Natural killer cell (primary cell): ENCODE measurements at regions not wholly inside any gene's neighbourhood (a gene's known extent, or its start where the extent isn't known, plus 50 kb on each side); places are given as distances from the start of the nearest gene placed in this dataset.

ENCODE experiments used
- ATAC-seq, 3 donors: fragments of 150-1000 bp in 2 of 3; fragments of 200-7000 bp in 1 of 3; cut with Tn5 transposase; 1 replicate in 1 of 3; 2 replicates in 2 of 3; pipeline ENCODE4 v1.10.0; 2021; ENCODE audit warnings: mild to moderate bottlenecking in 2 of 3, moderate library complexity in 2 of 3
- DNase-seq, 2 donors: peaks; one replicate each; pipeline versions ENCODE4 v3.0.0 to v3.0.0-alpha.2; 2013 to 2021; ENCODE audit warnings: mixed read lengths in 1 of 2
- H3K27ac ChIP-seq: one replicate; pipeline ENCODE4 v1.5.1; 2013; ENCODE audit warnings: mild to moderate bottlenecking, low read length
- H3K27me3 ChIP-seq: one replicate; pipeline ENCODE4 v1.6.1; 2013; ENCODE audit warnings: low read length; ENCODE audit not compliant: control insufficient read depth, insufficient read depth
- H3K36me3 ChIP-seq: one replicate; pipeline ENCODE4 v1.6.1; 2013; ENCODE audit warnings: low read length; ENCODE audit not compliant: control insufficient read depth, insufficient read depth
- H3K4me1 ChIP-seq: one replicate; pipeline ENCODE4 v1.6.1; 2013; ENCODE audit warnings: low read length; ENCODE audit not compliant: control insufficient read depth, insufficient read depth
- H3K4me3 ChIP-seq: one replicate; pipeline ENCODE4 v1.5.1; 2013; ENCODE audit warnings: low read length
- H3K9me3 ChIP-seq: one replicate; pipeline ENCODE4 v1.6.1; 2013; ENCODE audit warnings: low read length; ENCODE audit not compliant: control insufficient read depth, insufficient read depth
- H3K27ac Mint-ChIP-seq, 2 donors: one replicate each; pipeline ENCODE4 v1.8.0; 2022; ENCODE audit warnings: mild to moderate bottlenecking in 2 of 2, mixed read lengths in 2 of 2, moderate library complexity in 1 of 2
- H3K27me3 Mint-ChIP-seq, 2 donors: one replicate each; pipeline ENCODE4 v1.8.0; 2022; ENCODE audit warnings: low read depth in 2 of 2, mixed read lengths in 2 of 2
- H3K36me3 Mint-ChIP-seq: one replicate; pipeline ENCODE4 v1.8.0; 2022; ENCODE audit warnings: mixed read lengths
- H3K4me1 Mint-ChIP-seq, 2 donors: one replicate each; pipeline ENCODE4 v1.8.0; 2022; ENCODE audit warnings: mixed read lengths in 2 of 2
- H3K4me3 Mint-ChIP-seq: one replicate; pipeline ENCODE4 v1.8.0; 2022; ENCODE audit warnings: mild to moderate bottlenecking, moderate library complexity, mixed read lengths
- H3K9me3 Mint-ChIP-seq, 2 donors: one replicate each; pipeline ENCODE4 v1.8.0; 2022; ENCODE audit warnings: mixed read lengths in 2 of 2
- WGBS: methylation state at CpG from one replicate; pipeline ENCODE4 v1.1.7; 2013; ENCODE audit warnings: missing lambda C conversion rate; ENCODE audit not compliant: insufficient coverage; 5-methylcytosine and 5-hydroxymethylcytosine counted together
- intact Hi-C: fragments of 100-400 bp; cut with micrococcal nuclease; formaldehyde crosslinking; loops from one replicate; pipeline ENCODE4 v1.14.2; 2022
- TF ChIP-seq, protein P1 (sequence below): fragments of 200-600 bp; IDR thresholded peaks from one replicate; pipeline ENCODE4 v1.8.0; 2022; ENCODE audit warnings: antibody characterized with exemption

DNA sequence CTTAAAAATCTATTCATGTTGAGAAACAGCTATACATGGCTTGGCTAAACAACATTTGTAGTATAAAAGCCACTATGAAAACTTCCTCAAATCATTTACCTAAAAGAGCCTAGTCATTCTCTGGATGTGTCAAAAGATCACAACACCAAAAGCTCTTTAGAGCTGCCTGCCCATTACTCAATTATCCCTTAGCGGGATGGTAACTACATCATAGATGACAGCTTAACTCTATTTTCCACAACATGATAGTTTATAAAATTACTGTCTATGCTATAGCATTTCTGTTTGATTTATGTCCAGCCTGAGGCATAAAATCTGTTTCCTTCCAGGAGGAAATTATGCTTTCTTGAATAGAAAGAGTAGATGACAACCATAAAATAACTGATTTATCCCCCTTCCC lies 777.6 kb upstream of the HS3ST5 start:
- intact Hi-C loops, result no loop called here
- TF ChIP-seq, protein P1, sequence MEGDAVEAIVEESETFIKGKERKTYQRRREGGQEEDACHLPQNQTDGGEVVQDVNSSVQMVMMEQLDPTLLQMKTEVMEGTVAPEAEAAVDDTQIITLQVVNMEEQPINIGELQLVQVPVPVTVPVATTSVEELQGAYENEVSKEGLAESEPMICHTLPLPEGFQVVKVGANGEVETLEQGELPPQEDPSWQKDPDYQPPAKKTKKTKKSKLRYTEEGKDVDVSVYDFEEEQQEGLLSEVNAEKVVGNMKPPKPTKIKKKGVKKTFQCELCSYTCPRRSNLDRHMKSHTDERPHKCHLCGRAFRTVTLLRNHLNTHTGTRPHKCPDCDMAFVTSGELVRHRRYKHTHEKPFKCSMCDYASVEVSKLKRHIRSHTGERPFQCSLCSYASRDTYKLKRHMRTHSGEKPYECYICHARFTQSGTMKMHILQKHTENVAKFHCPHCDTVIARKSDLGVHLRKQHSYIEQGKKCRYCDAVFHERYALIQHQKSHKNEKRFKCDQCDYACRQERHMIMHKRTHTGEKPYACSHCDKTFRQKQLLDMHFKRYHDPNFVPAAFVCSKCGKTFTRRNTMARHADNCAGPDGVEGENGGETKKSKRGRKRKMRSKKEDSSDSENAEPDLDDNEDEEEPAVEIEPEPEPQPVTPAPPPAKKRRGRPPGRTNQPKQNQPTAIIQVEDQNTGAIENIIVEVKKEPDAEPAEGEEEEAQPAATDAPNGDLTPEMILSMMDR, result no peak
- Mint-ChIP-seq H3K36me3 (no peaks in the 10 kb centered on the region), H3K27ac (no peak overlapping the region), H3K27me3 (no peaks in the 10 kb centered on the region), H3K9me3 (peaks cover 7 to 19% of the 10 kb centered on the region in 2 donors), H3K4me3 (no peak overlapping the region), H3K4me1 (no peaks in the 10 kb centered on the region)
- no peaks in the 10 kb centered on the region for H3K27me3 ChIP-seq
- H3K4me1 ChIP-seq, result no peaks in the 10 kb centered on the region
- no CpG with 5 or more reads among the region's 1 CpG for WGBS
- DNase-seq, result no peak
- no peaks in the 10 kb centered on the region for H3K9me3 ChIP-seq
- no peak overlapping the region for H3K4me3 ChIP-seq
- H3K36me3 ChIP-seq, result no peaks in the 10 kb centered on the region
- ATAC-seq, result no peak
- no peak overlapping the region for H3K27ac ChIP-seq

DNA sequence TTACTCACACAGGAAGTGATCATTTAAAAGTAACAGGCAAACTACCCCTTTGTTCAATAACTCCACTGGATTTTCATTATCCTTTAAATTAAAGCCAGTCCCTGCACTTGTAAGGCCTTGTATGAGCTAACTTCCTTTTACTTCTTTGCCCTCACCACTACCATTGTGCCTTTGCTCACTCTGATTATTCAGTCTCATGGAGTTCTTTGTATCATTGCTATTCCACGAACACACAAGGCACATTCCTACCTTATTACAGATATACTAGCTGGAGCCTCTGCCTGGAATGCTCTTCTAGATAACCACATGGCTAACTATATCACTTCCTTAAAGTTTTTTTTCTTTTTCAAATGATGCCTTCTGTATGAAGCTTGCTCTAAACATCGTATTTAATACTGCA lies 748.6 kb upstream of the HS3ST5 start:
- no peaks in the 10 kb centered on the region for H3K27me3 Mint-ChIP-seq
- H3K4me1 ChIP-seq, result no peaks in the 10 kb centered on the region
- TF ChIP-seq, protein P1, result no peak
- no peak for ATAC-seq
- H3K9me3 ChIP-seq, result no peaks in the 10 kb centered on the region
- no peak overlapping the region for H3K27ac ChIP-seq
- H3K9me3 Mint-ChIP-seq, result peaks cover 22 to 23% of the 10 kb centered on the region in 2 donors
- no peaks in the 10 kb centered on the region for H3K36me3 ChIP-seq
- no peak for DNase-seq
- peaks cover 7% of the 10 kb centered on the region for H3K36me3 Mint-ChIP-seq
- intact Hi-C loops, result no loop called here
- no peak overlapping the region for H3K27ac Mint-ChIP-seq
- H3K4me3 Mint-ChIP-seq, result no peak overlapping the region
- H3K4me1 Mint-ChIP-seq, result no peaks in the 10 kb centered on the region
- no peaks in the 10 kb centered on the region for H3K27me3 ChIP-seq
- H3K4me3 ChIP-seq, result no peak overlapping the region
- WGBS, result 76% methylated on average over 2 of the region's 2 CpGs

DNA sequence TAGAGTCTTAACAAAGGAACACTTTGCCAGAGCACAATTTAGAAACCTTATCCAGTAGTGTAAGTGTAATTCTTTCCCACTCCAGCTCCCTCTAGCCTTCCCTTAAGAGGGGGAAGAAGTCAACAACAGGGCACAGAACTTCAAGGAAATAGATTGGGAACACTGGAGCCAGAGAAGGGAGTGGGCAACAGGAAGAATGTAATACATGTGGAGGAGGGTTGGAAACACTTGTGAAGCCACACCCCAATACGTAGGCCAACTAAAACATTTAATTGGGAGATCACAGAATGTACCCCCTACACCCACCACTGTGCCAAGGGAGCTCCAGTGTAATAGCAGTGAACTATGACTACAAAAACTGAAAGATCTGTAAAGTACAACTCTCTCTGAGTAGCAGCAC lies 735.7 kb upstream of the HS3ST5 start:
- ATAC-seq, result no peak
- 83% methylated on average over 1 of the region's 1 CpG for WGBS
- Mint-ChIP-seq H3K4me1 (no peaks in the 10 kb centered on the region), H3K27ac (no peak overlapping the region), H3K4me3 (no peak overlapping the region), H3K9me3 (peaks cover 26 to 31% of the 10 kb centered on the region in 2 donors), H3K27me3 (no peaks in the 10 kb centered on the region), H3K36me3 (no peaks in the 10 kb centered on the region)
- intact Hi-C loops, result no loop called here
- no peaks in the 10 kb centered on the region for H3K27me3 ChIP-seq
- H3K36me3 ChIP-seq, result no peaks in the 10 kb centered on the region
- no peak overlapping the region for H3K4me3 ChIP-seq
- H3K4me1 ChIP-seq, result no peaks in the 10 kb centered on the region
- no peak for DNase-seq
- no peak overlapping the region for H3K27ac ChIP-seq
- TF ChIP-seq, protein P1, result no peak
- H3K9me3 ChIP-seq, result no peaks in the 10 kb centered on the region

DNA sequence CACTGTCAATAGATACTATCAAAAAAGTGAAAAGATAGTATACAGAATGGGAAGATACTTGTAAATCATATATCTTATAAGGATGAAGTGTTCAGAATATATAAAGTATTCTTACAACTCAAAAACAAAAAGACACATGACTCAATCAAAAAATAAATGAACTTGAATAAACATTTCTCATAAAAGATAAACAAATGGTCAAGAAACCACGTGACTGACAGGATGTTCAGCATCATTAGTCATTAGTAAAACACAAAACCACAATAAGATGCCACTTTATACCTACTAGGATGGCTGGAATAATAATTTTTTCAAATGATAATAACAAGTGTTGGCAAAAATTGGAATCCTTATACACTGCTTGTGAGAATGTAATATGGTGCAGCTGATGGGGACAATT lies 729.1 kb upstream of the HS3ST5 start:
- Mint-ChIP-seq H3K4me3 (no peak overlapping the region), H3K4me1 (no peaks in the 10 kb centered on the region), H3K27me3 (no peaks in the 10 kb centered on the region), H3K36me3 (no peaks in the 10 kb centered on the region), H3K9me3 (peaks cover 10 to 12% of the 10 kb centered on the region in 2 donors), H3K27ac (no peak overlapping the region)
- H3K4me1 ChIP-seq, result no peaks in the 10 kb centered on the region
- TF ChIP-seq, protein P1, result no peak
- H3K36me3 ChIP-seq, result no peaks in the 10 kb centered on the region
- peaks cover 4% of the 10 kb centered on the region for H3K9me3 ChIP-seq
- DNase-seq, result no peak
- no peak overlapping the region for H3K27ac ChIP-seq
- no peak for ATAC-seq
- WGBS, result no CpG with 5 or more reads among the region's 1 CpG
- no peak overlapping the region for H3K4me3 ChIP-seq
- intact Hi-C loops, result no loop called here
- H3K27me3 ChIP-seq, result no peaks in the 10 kb centered on the region
